Esophagus mucosa (tissue), 1 donor: ENCODE measurements at regions not wholly inside any gene's neighbourhood (a gene's known extent, or its start where the extent isn't known, plus 50 kb on each side); places are given as distances from the start of the nearest gene placed in this dataset.

ENCODE experiments used
- ATAC-seq: fragments of 200-7000 bp; cut with Tn5 transposase; one replicate; pipeline ENCODE4 v1.9.1; 2020
- donor health status: DM: yes; HTN: yes; CAD: no.

GRCh38 chr10:69716711-69717560, 84.8 kb upstream of the COL13A1 start:
- ATAC-seq = peak; percentile 78

- no peak for ATAC-seq
Observed at GRCh38 chr10:69718951-69719350, 82.8 kb upstream of the COL13A1 start.

- no peak for ATAC-seq
Observed at GRCh38 chr10:69721690-69722310, 79.9 kb upstream of the COL13A1 start.

GRCh38 chr10:69723653-69724052, 78.1 kb upstream of the COL13A1 start:
- peak; percentile 55 for ATAC-seq

GRCh38 chr10:69726850-69727249, 74.9 kb upstream of the COL13A1 start:
- ATAC-seq = no peak

- peak; percentile 94 for ATAC-seq
Observed at GRCh38 chr10:69728335-69728870, 73.3 kb upstream of the COL13A1 start.

- ATAC-seq = no peak
Observed at GRCh38 chr10:69729326-69730048, 72.2 kb upstream of the COL13A1 start.

- ATAC-seq = no peak
Observed at GRCh38 chr10:69730251-69731156, 71.2 kb upstream of the COL13A1 start.

GRCh38 chr10:69731184-69731583, 70.5 kb upstream of the COL13A1 start:
- no peak for ATAC-seq

- no peak for ATAC-seq
Observed at GRCh38 chr10:69731698-69732097, 70.0 kb upstream of the COL13A1 start.

GRCh38 chr10:69732147-69732825, 69.4 kb upstream of the COL13A1 start:
- no peak for ATAC-seq

GRCh38 chr10:69732826-69733150, 68.9 kb upstream of the COL13A1 start:
- no peak for ATAC-seq

- ATAC-seq = peak; percentile 71
Observed at GRCh38 chr10:69733791-69734261, 67.9 kb upstream of the COL13A1 start.

- ATAC-seq = peak; percentile 28
Observed at GRCh38 chr10:69734416-69734796, 67.3 kb upstream of the COL13A1 start.

GRCh38 chr10:69734797-69735468, 66.8 kb upstream of the COL13A1 start:
- ATAC-seq = no peak

- no peak for ATAC-seq
Observed at GRCh38 chr10:69736886-69737641, 64.6 kb upstream of the COL13A1 start.

GRCh38 chr10:69738071-69738470, 63.6 kb upstream of the COL13A1 start:
- no peak for ATAC-seq

GRCh38 chr10:69738858-69739435, 62.8 kb upstream of the COL13A1 start:
- ATAC-seq = no peak

GRCh38 chr10:69739634-69740033, 62.1 kb upstream of the COL13A1 start:
- ATAC-seq = no peak

- ATAC-seq = no peak
Observed at GRCh38 chr10:69740126-69740525, 61.6 kb upstream of the COL13A1 start.
